H9 (cell line): ENCODE measurements at regions not wholly inside any gene's neighbourhood (a gene's known extent, or its start where the extent isn't known, plus 50 kb on each side); places are given as distances from the start of the nearest gene placed in this dataset.

ENCODE experiments used
- DNase-seq: peaks from one replicate; pipeline ENCODE4 v3.0.0-alpha.2; 2017
- H2AFZ ChIP-seq: one replicate; pipeline ENCODE4 v1.6.1; 2013; ENCODE audit warnings: mild to moderate bottlenecking, low read length, control low read depth, moderate library complexity
- H2AK5ac ChIP-seq: 2 replicates; pipeline ENCODE4 v1.6.1; 2013; ENCODE audit warnings: low read length, control low read depth, mixed read lengths; ENCODE audit not compliant: insufficient read length
- H2BK120ac ChIP-seq: one replicate; pipeline ENCODE4 v1.6.1; 2013; ENCODE audit warnings: low read depth, mild to moderate bottlenecking, low read length, control low read depth, inconsistent platforms; ENCODE audit not compliant: poor library complexity, severe bottlenecking
- H2BK12ac ChIP-seq: 2 replicates; pipeline ENCODE4 v1.6.1; 2013; ENCODE audit warnings: low read length, control low read depth, mixed read lengths, low read depth; ENCODE audit not compliant: insufficient read length
- H2BK15ac ChIP-seq: 2 replicates; pipeline ENCODE4 v1.6.1; 2013; ENCODE audit warnings: low read depth, low read length, control low read depth
- H2BK20ac ChIP-seq: one replicate; pipeline ENCODE4 v1.6.1; 2013; ENCODE audit warnings: low read depth, mild to moderate bottlenecking, low read length, control low read depth, inconsistent platforms; ENCODE audit not compliant: poor library complexity, severe bottlenecking
- H2BK5ac ChIP-seq: 2 replicates; pipeline ENCODE4 v1.6.1; 2013; ENCODE audit warnings: low read length, control low read depth, mixed read lengths; ENCODE audit not compliant: insufficient read length
- H3K14ac ChIP-seq: 2 replicates; pipeline ENCODE4 v1.6.1; 2013; ENCODE audit warnings: low read length, control low read depth; ENCODE audit not compliant: insufficient read depth
- H3K18ac ChIP-seq: 2 replicates; pipeline ENCODE4 v1.6.1; 2013; ENCODE audit warnings: low read depth, mild to moderate bottlenecking, mixed read lengths, low read length, control low read depth; ENCODE audit not compliant: insufficient read length
- H3K23ac ChIP-seq: 2 replicates; pipeline ENCODE4 v1.6.1; 2013; ENCODE audit warnings: low read length, control low read depth, mixed read lengths, low read depth; ENCODE audit not compliant: insufficient read length
- H3K23me2 ChIP-seq: 2 replicates; pipeline ENCODE4 v1.6.1; 2013; ENCODE audit warnings: low read depth, mild to moderate bottlenecking, mixed read lengths, low read length, control low read depth; ENCODE audit not compliant: insufficient read length, poor library complexity, severe bottlenecking
- H3K27ac ChIP-seq: 2 replicates; pipeline ENCODE4 v1.5.1; 2013; ENCODE audit warnings: low read length, control low read depth, mixed read lengths, low read depth; ENCODE audit not compliant: insufficient read length
- H3K27me3 ChIP-seq: 2 replicates; pipeline ENCODE4 v1.6.1; 2013; ENCODE audit warnings: low read length, control low read depth, inconsistent platforms; ENCODE audit not compliant: insufficient read depth
- H3K4ac ChIP-seq: 2 replicates; pipeline ENCODE4 v1.6.1; 2013; ENCODE audit warnings: low read depth, mild to moderate bottlenecking, control low read depth, inconsistent platforms, low read length, moderate library complexity
- H3K4me1 ChIP-seq: 2 replicates; pipeline ENCODE4 v1.6.1; 2013; ENCODE audit warnings: low read length, control low read depth, inconsistent platforms; ENCODE audit not compliant: insufficient read depth
- H3K4me2 ChIP-seq: 2 replicates; pipeline ENCODE4 v1.6.1; 2013; ENCODE audit warnings: low read length, control low read depth, mixed read lengths; ENCODE audit not compliant: insufficient read length, insufficient read depth
- H3K56ac ChIP-seq: 2 replicates; pipeline ENCODE4 v1.6.1; 2013; ENCODE audit warnings: low read depth, mild to moderate bottlenecking, mixed read lengths, low read length, control low read depth; ENCODE audit not compliant: insufficient read length
- H3K79me1 ChIP-seq: 2 replicates; pipeline ENCODE4 v1.6.1; 2013; ENCODE audit warnings: low read depth, mild to moderate bottlenecking, moderate library complexity, low read length, control low read depth, inconsistent platforms; ENCODE audit not compliant: insufficient read depth, poor library complexity, severe bottlenecking
- H3K79me2 ChIP-seq: 2 replicates; pipeline ENCODE4 v1.6.1; 2013; ENCODE audit warnings: low read length, control low read depth, inconsistent platforms; ENCODE audit not compliant: insufficient read depth
- H3K9ac ChIP-seq: 2 replicates; pipeline ENCODE4 v1.6.1; 2013; ENCODE audit warnings: low read length, control low read depth, mixed read lengths; ENCODE audit not compliant: insufficient read length; ENCODE audit errors: extremely low read depth
- H3K9me3 ChIP-seq: one replicate; pipeline ENCODE4 v1.6.1; 2013; ENCODE audit warnings: low read depth, low read length, inconsistent platforms; ENCODE audit not compliant: control insufficient read depth
- H3T11ph ChIP-seq: one replicate; pipeline ENCODE4 v1.6.1; 2013; ENCODE audit warnings: mild to moderate bottlenecking, low read length, control low read depth, inconsistent platforms
- H4K20me1 ChIP-seq: one replicate; pipeline ENCODE4 v1.6.1; 2013; ENCODE audit not compliant: control insufficient read depth, insufficient read length, insufficient read depth
- H4K5ac ChIP-seq: 2 replicates; pipeline ENCODE4 v1.6.1; 2013; ENCODE audit warnings: low read depth, mild to moderate bottlenecking, mixed read lengths, low read length, control low read depth; ENCODE audit not compliant: insufficient read length
- H4K8ac ChIP-seq: replicated peaks from 2 replicates; pipeline ENCODE4 v1.6.1; 2013; ENCODE audit warnings: low read length, control low read depth, mixed read lengths, low read depth; ENCODE audit not compliant: insufficient read length
- H4K91ac ChIP-seq: 2 replicates; pipeline ENCODE4 v1.6.1; 2013; ENCODE audit warnings: low read depth, mild to moderate bottlenecking, moderate library complexity, mixed read lengths, low read length, control low read depth; ENCODE audit not compliant: insufficient read length
- H3K27ac Mint-ChIP-seq, 3 experiments: 2 replicates in 2 of 3; 3 replicates in 1 of 3; pipeline ENCODE4 v1.8.0; 2020 to 2021; ENCODE audit warnings: mixed read lengths in 3 of 3, mild to moderate bottlenecking in 1 of 3, moderate library complexity in 1 of 3
- H3K27me3 Mint-ChIP-seq: 2 replicates; pipeline ENCODE4 v1.8.0; 2021; ENCODE audit warnings: low read depth, mild to moderate bottlenecking, moderate library complexity, mixed read lengths
- H3K36me3 Mint-ChIP-seq, 3 experiments: 2 replicates in 2 of 3; 3 replicates in 1 of 3; pipeline ENCODE4 v1.8.0; 2020 to 2021; ENCODE audit warnings: low read depth in 3 of 3, mixed read lengths in 3 of 3; ENCODE audit not compliant: insufficient read depth in 1 of 3
- H3K4me1 Mint-ChIP-seq, 2 experiments: 2 replicates each; pipeline ENCODE4 v1.8.0; 2020; ENCODE audit warnings: mixed read lengths in 2 of 2
- H3K4me3 Mint-ChIP-seq, 2 experiments: 2 replicates in 1 of 2; 3 replicates in 1 of 2; pipeline ENCODE4 v1.8.0; 2020 to 2021; ENCODE audit warnings: mild to moderate bottlenecking in 2 of 2, mixed read lengths in 2 of 2, moderate library complexity in 1 of 2
- H3K9me3 Mint-ChIP-seq, 2 experiments: 2 replicates in 1 of 2; 3 replicates in 1 of 2; pipeline ENCODE4 v1.8.0; 2020; ENCODE audit warnings: mild to moderate bottlenecking in 2 of 2, mixed read lengths in 2 of 2, moderate library complexity in 1 of 2
- WGBS: extraction: QIAGEN DNeasy Blood & Tissue Kit; methylation state at CpG from one replicate; pipeline ENCODE4 v1.1.7; 2013; ENCODE audit warnings: missing lambda C conversion rate, low lambda C conversion rate, mixed read lengths; ENCODE audit not compliant: insufficient read length; ENCODE audit errors: extremely low coverage; 5-methylcytosine and 5-hydroxymethylcytosine counted together
- TF ChIP-seq, protein P1 (sequence below): fragments of 200-600 bp; sonication (generic); conservative IDR thresholded peaks from 3 replicates; pipeline ENCODE4 v1.8.0; 2021; ENCODE audit warnings: antibody characterized with exemption, mild to moderate bottlenecking

DNA sequence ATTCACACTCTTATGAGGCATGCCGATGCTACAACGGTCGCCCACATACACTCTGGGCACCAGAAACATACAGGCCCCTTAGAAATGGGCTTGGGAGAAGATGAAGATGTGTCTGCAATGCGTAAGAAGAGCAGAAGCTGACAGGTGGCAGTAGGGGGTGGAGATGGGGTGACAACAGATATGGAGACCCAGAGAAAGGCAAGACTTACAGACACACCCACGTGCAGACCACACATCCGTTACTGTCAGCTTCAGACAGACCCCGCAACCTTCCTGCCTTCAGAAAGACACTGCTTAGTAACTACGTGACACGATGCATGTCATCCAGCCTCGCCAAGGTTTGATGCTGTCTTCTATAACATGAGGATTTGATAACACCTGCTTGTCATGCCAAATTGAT lies 89.5 kb downstream of the ZFP36L2 start:
- Histone ChIP-seq H4K91ac (no peak overlapping the region), H3K9me3 (no peaks in the 10 kb centered on the region), H3K79me2 (no peaks in the 10 kb centered on the region), H3K14ac (no peak overlapping the region), H3K4ac (no peak overlapping the region), H4K8ac (no peak overlapping the region), H2AK5ac (no peak overlapping the region), H4K5ac (no peak overlapping the region), H3K4me2 (no peak overlapping the region), H3K27ac (no peak overlapping the region), H4K20me1 (no peaks in the 10 kb centered on the region), H3T11ph (no peak overlapping the region), H2BK20ac (no peak overlapping the region), H3K56ac (no peak overlapping the region), H2BK15ac (no peak overlapping the region), H3K18ac (no peak overlapping the region), H3K79me1 (no peaks in the 10 kb centered on the region), H2BK12ac (no peak overlapping the region), H3K4me1 (peaks cover 2% of the 10 kb centered on the region; the same call in 1 of the 2 replicates), H3K23me2 (no peaks in the 10 kb centered on the region), H2BK5ac (no peak overlapping the region), H3K23ac (no peak overlapping the region), H2BK120ac (no peak overlapping the region), H3K9ac (no peak overlapping the region), H3K27me3 (no peaks in the 10 kb centered on the region), H2AFZ (no peak overlapping the region)
- H3K4me3 Mint-ChIP-seq: 0 out of 5 replicates have a peak overlapping the region, but pooled peaks of 1 of the 2 experiments have one; percentile 18
- H3K36me3 Mint-ChIP-seq: no peaks in the 10 kb centered on the region
- DNase-seq: no peak
- no peaks in the 10 kb centered on the region for H3K9me3 Mint-ChIP-seq
- no peaks in the 10 kb centered on the region for H3K27me3 Mint-ChIP-seq
- H3K4me1 Mint-ChIP-seq: peaks cover 38 to 44% of the 10 kb centered on the region in 2 experiments
- WGBS: no CpG with 5 or more reads among the region's 10 CpGs
- peak overlapping the region in 1 of 3 experiments; percentile 40; a peak in 1 of 7 replicates for H3K27ac Mint-ChIP-seq
- TF ChIP-seq, protein P1, sequence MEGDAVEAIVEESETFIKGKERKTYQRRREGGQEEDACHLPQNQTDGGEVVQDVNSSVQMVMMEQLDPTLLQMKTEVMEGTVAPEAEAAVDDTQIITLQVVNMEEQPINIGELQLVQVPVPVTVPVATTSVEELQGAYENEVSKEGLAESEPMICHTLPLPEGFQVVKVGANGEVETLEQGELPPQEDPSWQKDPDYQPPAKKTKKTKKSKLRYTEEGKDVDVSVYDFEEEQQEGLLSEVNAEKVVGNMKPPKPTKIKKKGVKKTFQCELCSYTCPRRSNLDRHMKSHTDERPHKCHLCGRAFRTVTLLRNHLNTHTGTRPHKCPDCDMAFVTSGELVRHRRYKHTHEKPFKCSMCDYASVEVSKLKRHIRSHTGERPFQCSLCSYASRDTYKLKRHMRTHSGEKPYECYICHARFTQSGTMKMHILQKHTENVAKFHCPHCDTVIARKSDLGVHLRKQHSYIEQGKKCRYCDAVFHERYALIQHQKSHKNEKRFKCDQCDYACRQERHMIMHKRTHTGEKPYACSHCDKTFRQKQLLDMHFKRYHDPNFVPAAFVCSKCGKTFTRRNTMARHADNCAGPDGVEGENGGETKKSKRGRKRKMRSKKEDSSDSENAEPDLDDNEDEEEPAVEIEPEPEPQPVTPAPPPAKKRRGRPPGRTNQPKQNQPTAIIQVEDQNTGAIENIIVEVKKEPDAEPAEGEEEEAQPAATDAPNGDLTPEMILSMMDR: no peak
